ENCODE measurements at regions not wholly inside any gene's neighbourhood (a gene's known extent, or its start where the extent isn't known, plus 50 kb on each side); places are given as distances from the start of the nearest gene placed in this dataset.
"Not testable (repeated sequence)": the region's sequence is repeated elsewhere in the genome, so short reads cannot be mapped to it uniquely, and the experiment has no call there.

DNA sequence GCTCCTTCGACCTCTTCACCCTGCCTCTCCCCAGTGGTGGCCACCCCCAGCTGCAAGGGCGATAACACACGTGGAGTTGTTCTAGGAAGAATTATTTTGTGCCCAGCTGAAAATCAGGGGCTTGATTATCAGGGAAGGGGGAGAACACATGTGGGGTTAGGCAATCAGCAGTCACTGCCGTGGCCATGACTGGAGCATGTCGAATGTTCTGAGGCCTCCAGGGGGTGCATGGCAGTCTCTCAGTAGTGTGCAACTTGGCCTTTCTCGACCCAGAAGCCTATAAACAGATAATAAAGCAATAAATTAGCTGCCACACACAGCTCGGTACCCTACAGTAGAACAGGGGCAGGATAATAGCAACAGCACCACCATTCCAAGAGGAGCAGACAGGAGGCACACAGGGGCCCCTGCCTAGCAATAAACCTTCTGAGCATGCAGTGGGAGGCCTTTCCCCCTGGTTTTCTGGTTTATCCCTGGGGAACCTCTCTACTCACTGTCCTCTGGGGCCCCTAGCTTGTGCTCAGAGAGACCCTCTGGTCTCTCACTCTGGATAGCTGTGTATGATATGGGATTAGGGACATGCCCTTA is 308.2 kb upstream of the PLGLB2 start:
- DNase-seq, result not testable (repeated sequence)

DNA sequence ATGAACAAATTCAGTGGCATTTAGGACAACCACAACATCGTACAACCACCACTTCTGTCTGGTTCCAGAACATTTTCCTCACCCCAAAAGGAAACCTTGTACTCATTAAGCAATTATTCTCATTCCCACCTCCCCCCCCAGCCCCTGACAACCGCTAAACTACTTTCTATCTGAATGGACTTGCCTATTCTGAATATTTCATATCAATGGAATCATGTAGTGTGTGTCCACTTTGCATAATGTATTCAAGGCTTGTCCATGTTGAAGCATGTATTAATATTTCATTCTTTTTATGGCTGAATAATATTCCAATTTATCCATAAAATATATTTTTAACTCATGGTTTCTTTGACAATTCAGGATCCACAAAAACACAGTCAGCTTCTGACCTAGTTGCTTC is 307.2 kb upstream of the PLGLB2 start:
- not testable (repeated sequence) for DNase-seq

DNA sequence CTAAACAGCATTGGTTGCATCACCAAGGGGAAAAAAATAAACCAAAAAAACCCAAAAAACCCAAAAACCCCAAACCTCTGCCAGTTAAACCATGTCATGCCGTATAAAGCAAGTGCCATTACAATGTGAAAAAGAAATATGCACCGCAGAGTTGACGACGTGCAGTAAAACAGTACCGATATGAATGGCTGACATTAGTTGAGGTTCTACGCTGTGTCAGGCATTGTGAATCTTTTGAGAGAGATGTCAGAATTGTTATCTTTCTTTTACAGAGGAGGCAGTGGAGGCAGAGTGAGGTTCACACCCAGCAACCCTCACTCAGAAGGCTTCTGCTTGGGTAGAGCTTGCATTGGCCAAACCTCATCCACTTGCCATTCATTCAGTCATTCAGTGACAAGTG is 306.5 kb upstream of the PLGLB2 start:
- not testable (repeated sequence) for DNase-seq

DNA sequence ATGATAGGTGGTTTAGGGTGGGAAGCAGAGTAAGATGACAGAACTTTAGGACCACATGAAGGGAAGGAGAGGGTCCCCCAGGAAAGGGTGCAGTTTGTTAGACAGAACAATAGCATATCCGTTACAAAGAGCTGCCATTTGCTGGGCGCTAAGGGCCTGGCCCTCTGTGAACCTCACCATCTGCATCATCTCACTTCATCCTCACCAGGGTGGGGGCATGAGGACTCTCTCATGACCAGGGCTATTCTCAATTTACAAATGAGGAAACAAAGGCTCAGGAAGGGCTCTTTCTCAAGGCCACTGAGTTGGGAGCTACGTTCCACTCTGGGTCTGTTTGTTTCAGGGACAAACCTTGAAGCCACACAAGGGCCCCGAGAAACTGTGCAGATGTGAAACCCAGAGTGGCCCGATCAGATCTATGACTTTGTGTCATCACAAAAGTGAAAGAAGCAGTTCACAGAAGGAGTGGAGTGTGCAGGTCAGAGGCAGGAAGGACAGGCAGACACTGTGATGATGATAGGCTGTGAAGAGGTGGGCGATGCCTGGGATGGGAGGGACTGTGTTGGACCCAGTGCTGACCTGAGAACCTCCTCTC is 304.8 kb upstream of the PLGLB2 start:
- DNase-seq, result not testable (repeated sequence)

DNA sequence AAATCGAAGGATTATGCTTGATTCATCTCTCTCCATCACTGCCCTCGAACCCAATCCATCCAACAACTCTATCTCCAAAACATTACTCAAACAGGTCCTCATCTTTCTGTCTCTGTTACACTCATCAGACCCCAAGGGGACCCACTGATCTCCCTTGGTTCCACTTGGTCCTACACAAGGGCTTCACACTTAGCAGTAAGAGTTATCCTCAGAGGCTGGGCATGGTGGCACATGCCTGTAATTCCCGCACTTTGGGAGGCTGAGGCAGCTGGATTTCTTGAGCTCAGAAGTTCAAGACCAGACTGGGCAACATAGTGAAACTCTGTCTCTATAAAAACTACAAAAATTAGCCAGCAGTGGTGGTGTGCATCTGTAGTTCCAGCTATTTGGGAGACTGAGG is 302.9 kb upstream of the PLGLB2 start:
- DNase-seq, result not testable (repeated sequence)

DNA sequence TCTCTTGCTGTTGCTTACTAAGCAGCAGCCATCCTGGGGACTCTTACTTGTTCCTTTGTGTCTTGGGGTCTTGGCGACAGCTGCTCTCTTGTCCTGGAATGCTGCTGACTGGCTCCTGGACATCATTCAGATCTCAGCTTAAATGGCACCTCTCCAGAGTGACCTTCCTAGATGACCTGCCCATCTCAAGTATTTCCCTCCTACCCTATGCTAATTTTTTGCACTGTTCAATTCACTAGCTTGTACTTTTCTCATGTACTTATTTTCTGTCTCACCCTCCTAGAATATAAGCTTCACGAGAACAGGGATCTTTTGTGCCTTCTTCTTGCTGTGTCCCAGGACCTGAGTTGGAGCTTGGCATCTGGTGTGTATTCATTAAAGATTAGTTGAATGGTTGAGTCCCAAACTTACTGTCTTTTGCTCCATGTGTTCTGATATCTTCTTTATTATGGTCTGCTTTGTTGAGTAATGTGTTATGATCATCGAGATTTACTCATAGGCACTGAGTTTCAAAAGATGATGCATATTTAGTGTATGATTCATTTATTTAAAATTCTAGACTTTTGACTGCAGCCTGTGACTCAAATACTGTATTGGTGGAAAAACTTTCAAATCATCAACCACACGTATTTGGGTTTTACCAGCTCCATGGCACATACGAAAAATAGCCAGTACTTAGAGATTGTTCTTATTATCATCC is 302.1 kb upstream of the PLGLB2 start:
- not testable (repeated sequence) for DNase-seq

DNA sequence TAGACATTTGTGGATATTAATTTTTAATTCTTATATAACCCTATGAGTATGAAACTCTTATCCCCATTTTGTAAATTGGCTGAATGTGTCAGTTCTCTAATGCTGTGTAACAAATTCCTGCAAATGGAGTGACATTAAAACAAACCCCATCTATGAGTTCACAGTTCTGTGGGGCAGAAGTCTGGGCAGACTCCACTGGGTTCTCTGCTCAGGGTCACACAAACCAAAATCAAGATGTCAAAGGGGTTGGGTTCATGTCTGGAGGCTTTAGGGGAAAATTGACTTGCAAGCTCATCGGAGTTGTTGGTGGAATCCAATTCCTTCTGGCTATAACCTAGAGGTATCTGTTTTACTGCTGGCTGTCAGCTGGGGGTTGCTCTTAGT is 301.6 kb upstream of the PLGLB2 start:
- DNase-seq, result not testable (repeated sequence)

DNA sequence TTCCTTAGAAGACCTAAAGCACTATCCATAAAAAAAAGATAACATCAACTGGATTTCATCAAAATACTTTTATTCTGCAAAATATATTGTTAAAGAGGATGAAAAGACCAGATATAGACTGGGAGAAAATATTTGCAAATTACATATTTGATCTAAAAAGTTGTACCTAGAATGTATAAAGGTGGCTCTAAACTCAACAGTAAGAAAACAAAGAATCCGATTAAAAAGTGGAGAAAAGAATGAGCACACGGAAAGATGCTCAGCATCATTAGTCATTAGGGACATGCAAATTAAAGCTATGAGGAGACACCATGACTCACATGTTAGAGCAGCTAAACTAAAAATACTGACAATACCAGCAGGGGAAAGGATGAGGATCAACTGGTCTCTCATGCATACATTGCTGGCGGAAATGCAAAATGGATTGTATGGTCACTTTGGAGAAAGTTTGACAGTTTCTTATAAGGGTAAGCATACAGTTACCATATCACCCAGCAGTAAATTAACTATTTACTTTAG is 298.4 kb upstream of the PLGLB2 start:
- DNase-seq, result not testable (repeated sequence)

DNA sequence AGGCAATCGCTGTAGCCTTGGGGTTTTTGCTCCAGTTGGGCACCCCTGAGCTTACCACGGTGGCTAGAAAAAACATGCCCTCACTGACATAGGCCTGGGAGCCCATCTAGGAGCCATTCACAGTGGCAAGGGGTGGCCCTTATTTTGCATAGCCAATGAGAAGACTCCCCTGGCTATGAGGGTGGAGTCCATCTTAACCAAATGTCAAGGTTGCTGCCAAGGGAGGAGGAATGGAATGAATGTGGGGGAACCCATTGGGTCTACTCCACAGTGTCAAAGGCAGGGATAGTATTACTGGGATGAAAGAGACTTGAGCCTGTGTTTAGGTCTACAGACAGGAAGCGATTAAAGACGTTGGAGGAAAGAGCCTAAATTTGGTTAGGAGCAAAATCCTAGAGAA is 295.7 kb upstream of the PLGLB2 start:
- DNase-seq, result not testable (repeated sequence)

DNA sequence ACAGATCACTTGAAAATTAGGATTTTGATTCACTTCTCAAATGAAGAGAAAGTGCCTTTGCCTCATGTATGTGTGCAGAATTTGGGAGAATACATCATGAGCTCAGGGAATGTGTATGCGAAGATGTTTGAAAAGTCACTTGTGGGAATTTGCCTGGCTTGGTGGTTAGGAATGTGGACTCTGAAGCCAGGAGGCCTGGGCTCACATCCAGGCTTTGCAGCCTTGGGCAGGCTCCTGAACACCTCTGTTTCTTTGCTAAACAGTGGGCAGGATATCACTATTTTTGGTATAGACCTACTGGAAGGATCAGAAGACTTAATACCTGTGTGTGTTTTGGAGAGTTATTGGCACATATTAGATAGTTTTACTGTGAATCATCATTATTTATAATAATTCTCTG is 295.0 kb upstream of the PLGLB2 start:
- DNase-seq, result not testable (repeated sequence)

DNA sequence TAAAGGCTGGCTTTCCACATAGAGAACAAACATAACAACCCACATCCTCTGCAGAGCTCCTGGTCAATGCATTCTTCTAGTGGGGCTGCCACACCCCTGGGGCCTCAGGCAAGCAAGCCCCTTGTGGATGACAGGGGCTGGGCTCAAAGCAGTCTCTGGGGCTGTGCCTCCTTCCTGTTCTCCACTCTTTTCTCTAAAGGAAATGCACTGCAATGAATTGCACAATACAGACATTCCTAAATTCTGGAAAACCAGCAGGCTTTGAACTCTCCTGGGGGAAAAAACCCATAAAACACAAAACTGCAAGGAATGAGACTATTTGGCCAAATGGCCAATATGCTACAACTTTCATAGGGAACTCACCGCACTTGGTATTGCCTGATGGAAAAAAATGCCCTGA is 293.9 kb upstream of the PLGLB2 start:
- not testable (repeated sequence) for DNase-seq

DNA sequence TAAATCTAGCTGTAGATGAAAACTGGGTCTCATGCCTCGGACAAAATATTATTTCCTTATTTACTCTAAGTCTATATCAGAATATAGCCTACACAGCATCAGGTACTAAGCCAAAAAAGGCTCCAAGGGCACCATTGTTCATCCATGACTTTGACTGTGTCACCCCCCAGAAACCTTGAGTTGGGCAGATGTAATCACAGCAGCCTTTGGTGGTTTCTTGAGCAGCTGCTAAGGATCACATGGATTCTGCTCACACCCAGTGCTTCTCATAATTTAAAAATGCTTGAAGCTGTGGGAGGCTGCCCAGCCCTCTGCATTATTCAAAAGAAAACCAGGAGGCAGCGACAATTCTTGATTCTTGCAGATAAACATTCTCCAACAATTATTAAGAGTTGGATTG is 293.5 kb upstream of the PLGLB2 start:
- not testable (repeated sequence) for DNase-seq

DNA sequence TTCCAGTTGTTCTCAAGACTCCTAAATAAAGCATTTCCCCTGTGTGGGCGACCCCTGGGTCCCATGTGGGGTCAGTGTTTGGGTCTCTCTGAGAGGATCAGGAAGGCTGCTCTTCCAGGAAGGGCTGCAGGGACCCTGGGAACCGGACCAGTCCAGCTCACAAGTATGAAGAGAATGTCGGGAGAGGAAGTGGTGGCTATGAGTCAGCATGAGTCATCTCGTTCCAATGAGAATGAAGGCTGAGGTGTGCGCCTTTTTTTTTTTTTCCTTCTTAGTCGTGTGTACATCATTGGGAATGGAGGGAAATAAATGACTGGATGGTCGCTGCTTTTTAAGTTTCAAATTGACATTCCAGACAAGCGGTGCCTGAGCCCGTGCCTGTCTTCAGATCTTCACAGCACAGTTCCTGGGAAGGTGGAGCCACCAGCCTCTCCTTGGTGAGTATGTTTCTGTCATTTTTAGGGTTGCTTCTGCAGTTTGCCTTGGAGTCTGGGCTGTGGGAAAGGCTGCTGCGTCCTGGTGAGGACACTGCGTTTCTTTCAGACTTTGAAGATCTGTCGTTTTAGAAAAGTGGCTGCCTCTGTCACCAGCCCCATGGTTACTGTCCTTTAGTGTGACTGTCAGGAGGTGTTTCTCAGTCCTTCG is 292.6 kb upstream of the PLGLB2 start:
- DNase-seq, result not testable (repeated sequence)

DNA sequence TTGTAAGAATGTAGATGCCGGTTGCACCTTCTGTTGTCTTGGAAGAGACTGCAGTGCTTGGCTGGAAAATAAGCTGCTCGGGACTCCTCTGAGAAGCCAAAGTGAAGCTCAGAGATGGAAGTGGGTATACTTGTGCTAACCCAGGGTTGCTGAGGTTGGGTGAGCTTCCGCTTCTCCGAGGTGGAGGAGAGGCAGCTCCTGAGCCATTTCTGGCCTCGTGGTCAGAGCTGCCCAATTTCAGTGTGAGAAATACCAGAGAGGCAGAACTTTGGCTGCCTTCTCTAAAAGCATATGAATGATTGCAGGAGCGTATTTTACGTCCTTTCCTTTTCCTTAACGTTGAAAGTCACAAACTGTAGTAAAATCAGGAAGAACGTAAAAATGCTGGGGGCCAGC is 292.0 kb upstream of the PLGLB2 start:
- not testable (repeated sequence) for DNase-seq

DNA sequence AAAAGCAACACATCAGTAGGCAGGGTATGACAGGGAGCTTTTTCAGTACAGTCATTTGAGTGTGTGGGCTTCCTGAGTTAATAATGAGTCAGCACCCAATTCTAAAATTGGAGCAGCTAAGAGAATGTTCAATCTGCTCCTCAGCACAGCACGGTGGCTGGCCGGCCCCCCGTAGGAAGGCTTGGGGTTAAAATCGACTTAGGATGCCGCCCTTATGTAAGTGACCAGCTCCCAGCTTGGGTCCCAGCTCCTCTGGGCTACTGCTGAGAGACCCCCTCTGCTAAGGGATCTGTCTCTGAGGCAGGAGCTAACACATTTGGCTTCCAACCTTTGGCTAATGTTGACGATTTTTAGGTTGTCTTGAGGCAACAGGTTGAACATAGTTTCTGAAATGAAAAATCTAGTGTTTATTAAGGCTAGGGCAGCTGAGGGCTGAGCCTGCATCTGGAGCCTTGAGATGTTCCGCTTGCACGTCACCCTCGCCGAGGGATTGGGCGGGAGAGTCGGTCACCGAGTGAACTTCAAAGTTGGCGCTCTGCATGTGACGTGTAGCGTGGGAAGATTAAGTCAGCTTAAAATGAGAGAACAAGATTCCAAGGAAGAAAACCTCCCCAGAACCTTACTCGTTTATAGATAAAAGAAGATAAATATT is 291.3 kb upstream of the PLGLB2 start:
- DNase-seq, result peak; percentile 66

DNA sequence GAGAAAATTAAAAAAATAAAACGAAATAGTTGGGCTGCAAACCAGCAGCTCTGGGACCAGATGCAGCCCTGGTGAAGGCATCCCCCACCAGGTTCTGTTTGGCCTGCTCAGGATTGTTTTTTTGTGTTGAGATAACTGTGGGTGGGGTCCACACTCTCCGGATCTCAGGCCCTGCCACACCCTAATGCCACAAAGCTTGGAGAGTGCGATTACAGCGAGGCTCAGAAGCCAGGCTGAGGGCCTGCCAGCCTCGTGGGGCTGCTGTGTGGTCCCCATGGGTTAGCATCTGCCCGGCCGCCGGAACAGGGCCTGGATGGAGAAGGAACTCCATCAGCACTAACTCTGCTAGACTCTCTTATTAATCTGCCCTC is 290.8 kb upstream of the PLGLB2 start:
- not testable (repeated sequence) for DNase-seq

DNA sequence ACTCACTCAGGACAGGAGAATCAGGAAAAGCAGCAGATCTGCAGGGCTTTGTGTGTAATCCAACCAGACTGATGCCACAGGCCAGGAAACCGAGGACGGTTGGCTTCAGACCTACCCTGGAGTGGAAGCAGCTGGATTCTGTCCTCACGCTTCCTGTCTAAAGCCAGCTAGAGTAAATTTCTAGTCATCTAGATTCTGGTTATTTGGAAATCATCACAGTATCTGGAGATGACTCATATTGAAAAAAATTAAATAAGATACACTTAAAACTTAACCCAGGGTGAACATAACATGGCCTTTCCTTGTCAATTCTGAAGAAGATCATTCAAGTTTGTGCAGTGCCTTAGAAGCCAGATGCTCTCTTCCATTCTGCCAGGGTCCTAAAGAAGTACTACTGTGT is 288.9 kb upstream of the PLGLB2 start:
- DNase-seq, result not testable (repeated sequence)

DNA sequence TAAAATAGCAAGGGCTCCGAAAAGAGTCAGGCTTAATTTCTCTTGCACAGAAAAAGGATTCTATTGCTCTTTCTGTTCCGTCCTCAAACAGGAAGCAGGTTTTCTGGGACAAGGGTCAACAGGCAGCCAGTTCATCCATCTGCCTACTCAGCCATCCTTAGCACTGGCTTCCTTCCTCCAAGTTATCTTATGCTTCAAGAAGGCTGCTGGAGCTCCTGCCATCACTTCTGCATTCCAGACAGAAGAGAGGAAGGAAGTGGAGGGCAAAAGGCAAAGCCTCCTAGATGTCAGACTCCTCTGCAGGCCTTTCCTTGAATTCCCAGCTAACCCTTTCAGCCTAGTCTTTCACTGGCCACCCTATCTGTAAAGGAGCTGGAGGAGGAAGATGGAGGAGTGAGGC is 287.8 kb upstream of the PLGLB2 start:
- not testable (repeated sequence) for DNase-seq

DNA sequence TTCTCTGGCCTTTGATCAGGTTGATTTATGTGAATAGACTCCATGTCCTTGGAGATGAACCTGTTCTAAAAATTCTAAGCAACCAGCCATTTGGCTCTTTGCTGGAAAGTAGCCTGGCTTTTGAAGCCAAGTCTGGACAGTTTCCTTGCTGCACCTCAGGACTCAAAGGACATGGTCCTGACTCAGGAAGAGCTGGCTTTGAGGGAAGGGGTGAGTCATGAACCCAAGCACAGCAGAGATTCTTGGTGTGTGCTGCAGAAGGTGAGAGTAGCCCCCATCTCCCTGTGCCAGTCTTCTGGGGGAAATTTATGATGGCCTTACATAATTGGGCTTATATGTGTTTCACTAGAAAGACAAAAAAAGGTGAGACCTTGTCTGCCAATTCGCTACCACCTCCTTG is 287.2 kb upstream of the PLGLB2 start:
- not testable (repeated sequence) for DNase-seq

DNA sequence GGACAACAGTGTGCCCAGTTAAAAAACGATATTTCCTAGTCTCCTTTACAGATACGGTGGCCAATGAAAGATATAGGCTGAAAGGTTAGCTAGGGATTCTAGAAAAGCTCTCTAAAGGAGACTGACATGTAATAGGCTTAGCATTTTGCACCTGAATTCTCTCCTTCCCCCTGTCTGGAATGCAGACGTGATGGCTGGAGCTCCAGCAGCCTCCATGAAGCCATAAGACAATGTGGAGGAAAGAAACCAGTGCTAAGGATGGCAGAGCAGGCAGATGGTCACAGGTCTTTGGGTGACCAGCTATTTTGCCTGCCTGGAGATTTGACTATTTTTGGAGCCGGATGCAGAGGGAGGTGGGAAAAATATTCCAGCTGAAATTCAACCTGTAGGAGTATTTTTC is 286.2 kb upstream of the PLGLB2 start:
- not testable (repeated sequence) for DNase-seq

DNA sequence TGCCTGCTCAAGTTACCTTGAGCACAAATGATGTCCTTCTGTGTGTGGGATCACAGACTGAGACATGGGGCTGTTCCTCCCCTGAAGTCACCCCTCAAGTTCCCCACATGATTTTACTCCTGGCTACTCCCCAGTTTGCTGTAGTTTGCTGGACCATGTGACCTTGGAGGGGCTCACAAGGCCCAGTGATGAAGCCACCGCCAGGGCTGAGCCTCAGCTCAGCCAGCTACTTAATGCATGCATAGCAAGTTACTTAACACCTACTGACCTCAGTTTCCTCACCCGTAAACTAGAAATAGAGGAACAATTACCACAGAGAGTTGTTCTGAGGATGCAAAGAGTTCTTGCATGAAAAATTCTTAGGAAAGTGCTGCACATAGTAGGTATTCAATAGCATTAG is 283.7 kb upstream of the PLGLB2 start:
- not testable (repeated sequence) for DNase-seq

DNA sequence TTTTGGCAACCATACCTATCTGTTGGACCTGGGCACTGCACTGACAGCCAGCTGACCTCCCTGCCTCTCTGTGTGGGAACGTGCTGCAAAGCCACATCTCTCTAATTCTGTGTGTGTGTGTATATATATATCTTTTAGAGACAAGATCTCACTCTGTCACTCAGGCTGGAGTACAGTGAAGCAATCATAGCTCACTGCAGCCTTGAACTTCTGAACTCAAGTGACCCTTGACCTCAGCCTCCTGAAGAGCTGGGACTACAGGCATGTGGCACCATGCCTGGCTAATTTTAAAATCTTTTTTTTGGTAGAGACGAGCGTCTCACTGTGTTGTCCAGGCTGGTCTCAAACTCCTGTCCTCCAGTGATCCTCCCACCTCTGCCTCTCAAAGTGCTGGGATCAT is 282.2 kb upstream of the PLGLB2 start:
- DNase-seq, result not testable (repeated sequence)

DNA sequence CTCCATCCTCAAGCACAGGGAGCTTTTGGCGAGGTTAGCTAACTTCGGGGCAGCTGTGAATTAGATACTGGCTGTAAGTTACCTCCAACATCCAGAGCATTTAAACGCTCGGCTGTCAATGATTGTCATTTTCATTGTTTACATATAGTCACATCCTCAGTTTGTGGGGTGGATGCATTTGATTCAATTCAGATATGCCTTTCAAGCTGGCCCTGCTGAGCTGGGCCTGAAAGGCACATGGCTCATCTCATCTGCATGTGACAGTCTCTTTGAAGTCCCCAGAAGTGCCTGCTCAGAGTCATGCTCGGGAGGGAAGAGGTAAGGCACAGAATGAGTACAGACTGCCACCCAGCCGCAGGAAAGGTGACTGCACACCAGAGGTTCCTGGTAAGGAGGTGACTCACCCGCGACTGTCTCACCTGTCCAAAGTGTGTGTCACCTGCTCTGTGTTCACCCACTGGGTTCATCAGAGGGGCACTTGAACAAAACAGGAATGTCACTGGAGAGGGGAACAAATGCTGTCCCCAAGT is 281.2 kb upstream of the PLGLB2 start:
- peak; percentile 72 for DNase-seq
